Germinal center (tissue), 1 donor: ENCODE measurements at regions not wholly inside any gene's neighbourhood (a gene's known extent, or its start where the extent isn't known, plus 50 kb on each side); places are given as distances from the start of the nearest gene placed in this dataset.
"Not testable (repeated sequence)": the region's sequence is repeated elsewhere in the genome, so short reads cannot be mapped to it uniquely, and the experiment has no call there.

ENCODE experiments used
- DNase-seq: peaks from one replicate; pipeline ENCODE4 v3.0.0; 2012; ENCODE audit warnings: mixed read lengths, low spot score

DNA sequence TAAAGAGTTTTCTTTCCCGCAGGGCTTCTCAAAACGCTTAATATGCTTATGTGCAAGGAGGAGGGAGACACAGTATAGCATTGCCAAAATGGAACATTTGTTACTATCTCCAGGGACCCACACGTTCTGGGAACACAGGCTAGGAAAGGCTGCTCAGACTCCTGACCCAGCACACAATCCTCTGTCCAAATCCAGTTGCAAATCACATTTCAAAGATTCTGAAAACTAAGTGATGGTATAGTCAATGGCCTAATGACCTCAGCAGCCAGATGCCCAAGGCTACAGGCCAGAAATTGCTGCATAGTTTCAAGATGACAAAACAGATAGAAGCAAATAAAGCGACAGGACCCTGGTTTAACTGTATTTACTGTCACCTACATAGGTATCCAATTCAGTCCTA lies 97.0 kb upstream of the GRIP1 start:
- DNase-seq: no peak

DNA sequence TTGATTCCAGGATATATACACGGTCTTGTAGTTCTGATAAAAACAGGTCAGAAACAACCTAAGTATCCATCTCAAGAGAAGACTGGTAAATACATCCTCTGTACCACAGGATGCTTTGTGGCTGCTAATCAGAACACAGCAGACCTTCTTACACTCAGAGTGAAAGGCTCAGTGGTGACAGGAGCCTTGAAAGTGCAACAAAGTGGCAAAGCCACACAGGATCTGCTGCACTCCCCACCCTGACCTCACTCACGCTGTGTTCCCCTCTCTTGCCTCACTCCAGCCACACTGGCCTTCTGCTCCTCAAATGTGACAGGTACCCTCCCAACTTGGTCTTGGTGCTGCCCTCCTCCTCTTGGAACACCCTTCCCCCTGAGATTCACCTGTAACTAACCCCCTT lies 98.1 kb upstream of the GRIP1 start:
- DNase-seq: no peak

GRCh38 chr12:66779466-66779865 lies 100.6 kb upstream of the GRIP1 start:
- DNase-seq: no peak

GRCh38 chr12:66786531-66787308 lies 107.8 kb upstream of the GRIP1 start:
- no peak for DNase-seq

DNA sequence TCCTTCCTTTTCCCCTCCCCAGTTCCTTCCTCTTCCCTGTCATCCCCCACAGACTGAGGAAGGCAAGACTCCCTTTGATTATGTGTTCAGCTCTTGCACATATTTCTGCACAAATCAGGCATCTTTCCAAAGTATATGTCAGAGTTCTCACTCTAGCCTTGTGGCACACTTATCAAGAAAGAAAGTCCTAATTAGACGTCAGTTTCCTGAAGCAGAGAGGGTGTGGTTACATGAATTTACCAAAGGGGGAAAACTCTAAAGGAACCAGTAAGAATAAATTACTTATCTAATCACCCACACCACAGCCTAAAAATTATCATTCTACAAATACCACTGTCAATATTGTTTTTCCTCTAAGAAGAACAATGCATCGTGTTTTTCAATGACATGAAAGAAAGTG lies 120.7 kb upstream of the GRIP1 start:
- no peak for DNase-seq

- no peak for DNase-seq
These were observed 121.2 kb upstream of the GRIP1 start for GRCh38 chr12:66800046-66800445.

- no peak for DNase-seq
These were observed 125.1 kb upstream of the GRIP1 start for GRCh38 chr12:66803930-66804329.

- no peak for DNase-seq
These were observed 125.7 kb upstream of the GRIP1 start for GRCh38 chr12:66804563-66804974.

GRCh38 chr12:66808606-66809005 lies 129.7 kb upstream of the GRIP1 start:
- no peak for DNase-seq

DNA sequence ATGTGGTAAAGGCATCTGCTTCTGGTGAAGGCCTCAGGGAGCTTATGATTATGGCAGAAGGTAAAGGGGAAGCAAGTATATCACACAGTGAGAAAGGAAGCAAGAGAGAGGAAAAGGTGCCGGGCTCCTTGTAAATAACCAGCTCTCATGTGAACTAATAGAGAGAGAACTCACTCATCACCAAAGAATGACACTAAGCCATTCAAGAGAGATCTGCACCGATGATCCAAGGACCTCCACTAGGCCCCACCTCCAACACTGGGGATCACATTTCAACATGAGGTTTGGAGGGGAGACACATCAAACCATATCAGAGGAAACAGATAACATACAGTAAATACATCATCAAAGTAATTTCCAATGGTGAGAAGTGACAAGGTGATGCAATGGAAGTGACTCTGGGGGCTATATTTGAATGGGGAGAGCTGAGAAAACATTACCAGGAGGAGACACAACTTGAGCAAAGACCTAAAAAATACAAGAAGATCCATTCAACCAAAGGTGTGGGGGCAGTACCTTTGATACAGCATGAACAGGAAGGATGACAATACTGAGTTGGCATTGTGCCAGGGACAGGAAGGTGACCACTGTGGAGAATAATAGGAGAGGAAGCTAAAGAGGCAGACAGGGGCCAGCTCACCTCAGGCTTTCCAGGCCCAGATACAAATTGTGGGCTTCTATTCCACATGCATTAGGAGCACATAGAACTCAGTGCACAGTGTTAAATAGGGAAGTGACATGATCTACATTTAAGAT lies 134.4 kb upstream of the GRIP1 start:
- DNase-seq: no peak

- DNase-seq: no peak
These were observed 140.7 kb upstream of the GRIP1 start for GRCh38 chr12:66819587-66819986.

DNA sequence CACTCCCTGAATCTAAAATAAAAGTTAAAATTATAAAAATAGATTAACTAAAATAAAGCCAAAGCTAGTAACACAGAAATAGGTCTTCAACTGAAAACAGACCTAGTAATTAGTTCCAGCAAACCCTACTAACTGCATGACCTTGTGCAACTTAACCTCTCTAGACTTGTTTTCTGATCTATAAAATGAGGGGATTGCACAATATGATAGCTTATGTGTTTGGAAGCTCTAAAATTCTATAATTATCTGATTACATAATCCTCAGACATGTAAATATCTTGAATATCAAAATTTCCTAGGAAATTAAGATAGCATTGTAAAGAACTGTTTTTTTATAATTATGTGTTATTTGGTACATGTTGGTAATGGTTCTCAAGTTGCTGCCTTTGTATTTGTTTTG lies 144.1 kb upstream of the GRIP1 start:
- no peak for DNase-seq

DNA sequence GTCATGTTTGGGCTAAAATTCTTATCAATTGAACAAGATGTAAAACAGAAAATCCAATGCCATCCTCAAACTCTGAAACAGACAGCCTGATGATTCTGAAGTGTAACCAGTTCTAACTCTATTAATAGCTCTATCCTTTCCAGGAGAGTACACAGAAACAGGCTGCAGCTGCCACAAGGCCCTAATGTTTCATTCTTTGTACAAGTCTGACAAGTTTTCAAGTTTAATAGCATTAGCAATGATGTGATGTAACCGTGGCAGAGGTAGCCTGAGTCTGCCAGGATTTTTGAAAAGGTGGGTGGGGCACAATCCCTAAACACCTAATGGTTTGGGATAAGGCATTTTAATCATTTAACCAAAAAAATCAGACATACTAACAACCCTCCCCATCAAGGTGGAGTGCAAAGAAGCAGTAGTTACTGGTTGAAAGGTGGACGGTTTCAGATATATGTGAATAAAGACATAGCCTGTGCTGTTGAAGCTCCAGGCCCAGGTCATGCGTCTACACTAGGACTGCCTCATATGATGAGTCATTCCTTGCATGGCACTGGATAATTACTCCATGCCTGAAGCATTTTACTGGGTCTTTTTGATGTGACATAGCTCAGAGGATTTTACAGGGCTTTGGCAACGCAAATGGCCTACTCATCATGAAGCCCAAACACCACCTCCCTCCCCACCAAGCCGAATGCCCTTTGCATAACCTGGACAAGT lies 145.1 kb upstream of the GRIP1 start:
- DNase-seq: no peak

DNA sequence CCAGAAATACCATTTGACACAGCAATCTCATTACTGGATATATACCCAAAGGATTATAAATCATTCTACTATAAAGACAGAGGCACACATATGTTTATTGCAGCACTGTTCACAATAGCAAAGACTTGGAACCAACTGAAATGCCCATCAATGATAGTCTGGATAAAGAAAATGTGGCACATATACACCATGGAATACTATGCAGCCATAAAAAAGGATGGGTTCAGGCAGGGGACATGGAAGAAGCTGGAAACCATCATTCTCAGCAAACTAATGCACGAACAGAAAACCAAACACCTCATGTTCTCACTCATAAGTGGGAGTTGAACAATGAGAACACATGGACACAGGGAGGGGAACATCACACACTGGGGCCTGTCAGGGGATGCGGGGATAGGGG lies 147.0 kb upstream of the GRIP1 start:
- not testable (repeated sequence) for DNase-seq

GRCh38 chr12:66829660-66830325 lies 150.9 kb upstream of the GRIP1 start:
- no peak for DNase-seq

- no peak for DNase-seq
These were observed 152.6 kb upstream of the GRIP1 start for GRCh38 chr12:66831495-66831894.

GRCh38 chr12:66832997-66833396 lies 154.1 kb upstream of the GRIP1 start:
- DNase-seq: no peak

GRCh38 chr12:66836623-66837310 lies 157.9 kb upstream of the GRIP1 start:
- DNase-seq: no peak

DNA sequence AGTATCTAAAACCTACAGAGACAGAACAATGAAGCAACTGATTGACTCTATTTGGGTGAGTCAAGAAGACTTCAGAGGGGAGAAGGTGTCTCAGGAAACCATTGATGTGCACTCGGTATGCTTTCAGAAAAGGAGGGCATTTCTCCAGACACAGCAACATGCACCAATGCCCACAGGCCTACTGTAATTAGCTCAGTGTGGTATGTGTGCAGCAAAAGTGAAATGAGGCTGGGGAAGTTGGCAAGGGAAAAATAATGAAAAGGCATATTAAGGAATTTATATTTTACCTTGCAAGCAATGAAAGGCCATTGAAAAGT lies 158.4 kb upstream of the GRIP1 start:
- DNase-seq: no peak

- no peak for DNase-seq
These were observed 159.5 kb upstream of the GRIP1 start for GRCh38 chr12:66838366-66838765.

- no peak for DNase-seq
These were observed 170.1 kb upstream of the GRIP1 start for GRCh38 chr12:66848967-66849366.

GRCh38 chr12:66851134-66851533 lies 172.3 kb upstream of the GRIP1 start:
- no peak for DNase-seq
